ENCODE measurements at regions not wholly inside any gene's neighbourhood (a gene's known extent, or its start where the extent isn't known, plus 50 kb on each side); places are given as distances from the start of the nearest gene placed in this dataset.

DNA sequence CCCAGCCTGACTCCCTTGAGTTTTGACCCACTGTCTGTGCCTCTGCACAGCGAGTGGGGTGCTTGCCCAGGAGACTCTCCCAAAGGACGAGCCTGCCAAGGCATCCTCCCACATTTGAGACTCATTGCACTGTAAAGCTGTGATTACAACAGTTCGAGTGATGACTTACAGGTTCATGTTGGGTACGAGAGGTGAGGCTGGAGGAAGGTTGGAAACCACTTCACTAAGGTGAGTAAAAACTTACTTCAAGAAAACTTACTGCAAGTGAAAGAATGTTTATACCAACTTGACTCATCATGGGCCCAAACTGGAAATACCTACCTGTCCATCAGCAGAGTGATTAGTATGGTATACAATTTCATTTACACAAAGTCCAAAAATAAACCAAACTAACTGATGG lies 360.1 kb upstream of the CDH11 start:
- no peak for TF ChIP-seq CTCF (IDR thresholded peaks at IDR 0.05; ENCODE audit: poor library complexity)
- TF ChIP-seq EZH2phosphoT487 (IDR thresholded peaks at IDR 0.05; ENCODE audit: low read depth, severe bottlenecking, unreplicated experiment): no peak
- TF ChIP-seq EZH2 (IDR thresholded peaks at IDR 0.05; ENCODE audit: borderline replicate concordance): no peak
